GM18498 (cell line): ENCODE measurements at regions not wholly inside any gene's neighbourhood (a gene's known extent, or its start where the extent isn't known, plus 50 kb on each side); places are given as distances from the start of the nearest gene placed in this dataset.

Source experiments
- ATAC-seq: cut with Tn5 transposase; IDR thresholded peaks from one replicate; pipeline ENCODE4 v1.9.1; 2021; ENCODE audit warnings: mild to moderate bottlenecking, moderate library complexity; ENCODE audit not compliant: unreplicated experiment

DNA sequence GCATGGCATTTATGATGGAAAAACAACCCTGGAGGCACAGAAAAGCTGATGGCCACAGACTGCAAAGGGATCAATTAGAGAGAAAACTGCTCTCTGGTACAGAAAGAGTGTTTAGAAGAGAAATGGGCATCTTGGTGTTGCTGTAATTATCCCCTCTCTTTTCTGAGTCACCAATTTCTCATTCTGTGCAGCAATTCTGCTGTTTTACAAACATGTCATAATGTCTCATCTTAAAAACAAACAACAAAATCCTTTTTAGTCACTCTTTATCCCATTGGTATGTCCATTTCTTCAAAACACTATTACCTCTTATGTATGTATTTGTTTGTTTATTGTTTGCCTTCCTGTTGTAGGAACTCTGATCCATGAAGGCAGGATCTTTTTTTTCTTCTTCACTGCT lies 73.9 kb upstream of the HK2 start:
- ATAC-seq, result no peak

DNA sequence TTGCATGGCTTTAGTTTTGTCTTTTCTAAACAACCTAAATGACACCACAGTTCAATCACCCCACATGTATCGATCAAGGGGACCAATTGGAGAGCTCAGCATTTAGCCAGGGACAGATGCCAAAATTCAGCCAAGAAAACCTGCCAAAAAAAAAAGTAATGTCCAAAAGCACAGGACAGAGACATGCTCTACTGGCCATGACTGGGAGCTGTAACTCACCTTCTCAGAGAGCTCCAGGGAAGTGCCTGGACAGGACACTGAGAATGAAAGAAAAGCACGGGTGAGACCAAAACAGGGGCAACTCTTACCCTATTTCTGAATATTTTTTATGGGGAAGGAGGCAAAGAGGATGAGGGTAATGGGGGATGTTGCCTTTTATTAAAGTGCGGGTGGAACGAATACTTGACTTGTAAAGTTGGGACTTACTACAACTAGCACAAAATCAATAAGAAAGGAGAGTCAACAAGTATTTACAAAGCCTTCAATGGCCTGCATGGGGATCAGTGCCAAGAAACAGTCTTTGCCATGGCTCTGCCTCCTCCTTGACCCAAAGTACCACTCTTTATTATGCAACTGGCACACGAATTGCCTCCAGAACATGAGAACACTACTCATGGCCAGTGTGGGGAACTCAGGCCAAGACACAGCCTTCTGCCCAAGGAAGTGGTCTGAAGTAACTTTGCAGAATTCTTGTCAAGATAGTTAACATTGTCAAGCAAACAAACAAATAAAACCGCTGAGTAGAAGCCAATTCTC lies 72.9 kb upstream of the HK2 start:
- no peak for ATAC-seq

DNA sequence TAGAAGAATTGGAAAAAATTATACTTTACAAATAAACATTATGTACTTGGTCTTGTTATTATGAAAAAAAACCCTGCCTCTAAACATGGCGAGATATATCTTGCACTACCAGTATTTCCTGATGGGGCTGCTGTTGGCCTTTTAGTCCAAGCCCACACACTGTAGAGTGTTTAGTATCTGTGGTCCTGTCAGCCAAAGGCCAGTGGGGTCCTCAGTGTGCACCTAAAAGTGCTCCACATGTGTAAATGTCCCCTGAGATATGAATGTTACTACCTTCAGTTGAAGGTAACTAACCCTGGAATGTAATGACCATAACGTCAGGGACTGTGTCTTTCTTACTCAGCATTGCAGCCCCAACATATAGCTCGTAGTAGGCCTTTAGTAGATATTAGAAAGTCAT lies 71.1 kb upstream of the HK2 start:
- no peak for ATAC-seq

DNA sequence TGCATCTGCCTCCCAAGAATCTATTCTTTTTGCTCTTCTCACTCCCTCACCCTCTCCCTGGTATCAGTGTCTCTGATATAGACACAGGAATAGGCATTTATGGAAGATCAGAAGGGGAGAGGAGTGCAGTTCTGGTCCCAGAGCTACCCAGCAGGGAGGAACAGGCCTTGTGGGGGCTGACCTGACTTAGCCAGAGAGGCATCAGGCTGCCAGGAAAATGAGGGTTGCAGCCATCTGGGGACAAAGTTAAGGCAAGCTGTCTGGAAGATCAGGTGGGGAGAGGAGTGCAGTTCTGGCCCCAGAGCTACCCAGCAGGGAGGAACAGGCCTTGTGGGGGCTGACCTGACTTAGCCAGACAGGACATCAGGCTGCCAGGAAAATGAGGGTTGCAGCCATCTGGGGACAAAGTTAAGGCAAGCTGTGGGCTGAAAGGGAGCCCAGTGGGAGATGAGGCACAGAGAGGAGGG lies 69.9 kb upstream of the HK2 start:
- ATAC-seq, result no peak

DNA sequence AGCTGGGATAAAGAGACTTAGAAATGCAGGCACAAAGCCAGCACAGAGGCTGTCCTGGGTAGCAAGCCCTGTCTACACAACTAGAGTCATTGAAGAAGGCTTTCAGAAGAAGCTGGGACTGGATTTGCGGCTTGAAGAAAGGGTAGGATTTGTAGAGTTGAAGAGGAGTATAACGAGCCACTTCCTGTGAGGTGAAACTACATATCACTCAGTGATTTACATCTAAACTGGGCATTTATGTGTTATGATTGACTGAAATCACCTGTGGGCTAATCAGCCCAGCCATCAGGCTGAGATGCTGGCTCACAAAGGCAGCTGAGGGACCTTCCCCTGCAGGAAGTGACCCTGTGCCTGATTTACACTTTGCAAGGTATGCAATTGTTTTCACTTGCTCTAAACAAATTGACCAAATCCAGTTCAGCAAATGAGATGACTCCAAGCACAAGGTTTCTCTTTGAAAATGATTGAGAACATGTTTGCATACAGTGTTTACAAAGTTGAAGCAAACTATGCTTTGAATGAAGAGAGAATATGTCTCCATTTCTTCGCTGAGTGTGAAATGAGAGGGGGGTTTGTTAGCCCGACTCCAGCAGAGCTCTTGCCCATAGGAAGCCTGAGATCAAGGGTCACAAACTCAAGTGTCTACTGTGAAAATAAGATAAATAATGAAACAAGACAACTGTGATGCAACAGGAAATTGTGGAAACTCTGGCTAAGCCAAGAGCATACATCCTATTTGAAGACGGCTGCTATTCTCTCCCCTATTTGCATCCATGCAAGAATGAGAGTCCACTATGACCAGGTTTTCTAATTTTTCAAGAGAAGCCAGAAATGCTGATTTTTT lies 69.3 kb upstream of the HK2 start:
- no peak for ATAC-seq

DNA sequence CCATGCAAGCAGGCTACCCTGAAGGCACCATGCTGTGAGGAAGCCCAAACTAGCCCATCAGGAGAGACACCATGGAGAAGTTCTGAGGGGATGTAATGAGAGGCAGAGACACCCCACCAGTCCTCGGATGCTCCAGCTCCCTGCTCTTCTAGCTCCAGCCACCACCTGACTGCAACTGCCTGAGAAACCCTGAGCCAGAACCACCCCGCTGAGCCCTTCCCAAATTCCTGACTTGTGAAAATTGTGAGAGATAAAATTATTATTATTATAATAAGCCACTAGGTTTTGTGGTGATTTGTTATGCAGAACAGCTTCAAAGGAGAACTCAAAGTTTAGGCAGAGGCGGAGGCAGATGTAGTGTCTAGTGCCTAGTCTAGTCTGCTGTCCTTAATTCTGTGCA lies 67.1 kb upstream of the HK2 start:
- ATAC-seq, result no peak

DNA sequence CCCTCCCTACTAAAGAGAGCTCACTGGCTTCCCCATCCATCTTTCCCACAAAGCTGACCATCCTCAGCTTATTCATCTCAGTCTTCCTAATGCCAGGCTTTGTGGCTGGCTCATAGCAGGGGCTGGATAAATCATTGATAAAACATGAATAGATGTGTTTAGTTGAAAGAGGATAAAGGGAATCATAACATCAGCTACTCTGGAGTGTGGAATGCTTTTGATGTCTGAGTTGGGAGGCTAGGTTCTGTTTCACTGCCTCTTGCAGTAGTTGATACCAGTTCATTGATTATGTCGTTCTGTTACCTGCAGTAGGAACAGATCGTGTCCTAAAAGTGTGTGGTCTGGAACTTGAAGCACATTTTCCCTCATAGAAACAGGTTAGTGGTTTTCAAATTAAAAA lies 66.3 kb upstream of the HK2 start:
- ATAC-seq, result no peak

DNA sequence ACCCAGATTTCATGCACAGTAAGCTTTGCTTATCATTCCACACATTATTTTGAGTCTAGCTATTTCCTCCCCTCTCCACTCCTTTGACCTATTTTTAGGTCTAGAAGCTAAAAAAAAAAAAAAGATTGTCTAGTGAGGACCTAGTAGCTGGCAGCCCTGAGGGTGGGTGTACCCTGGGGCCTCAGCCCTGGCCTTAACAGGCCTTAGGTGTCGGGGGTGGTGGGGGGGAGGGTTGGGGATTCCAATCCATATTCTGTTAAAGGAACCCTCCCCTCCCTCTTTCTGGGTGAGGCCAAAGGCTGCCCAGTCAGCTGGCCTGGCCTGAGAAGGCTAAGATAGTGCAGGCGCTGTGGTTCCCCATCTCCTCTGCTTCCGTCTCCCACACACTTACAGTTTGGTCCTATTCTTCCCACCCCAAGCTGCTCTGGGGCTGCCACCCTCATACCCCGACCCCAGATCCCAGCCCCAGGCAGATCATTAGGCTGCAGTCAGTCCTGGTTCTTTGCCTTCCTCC lies 65.5 kb upstream of the HK2 start:
- ATAC-seq, result no peak

DNA sequence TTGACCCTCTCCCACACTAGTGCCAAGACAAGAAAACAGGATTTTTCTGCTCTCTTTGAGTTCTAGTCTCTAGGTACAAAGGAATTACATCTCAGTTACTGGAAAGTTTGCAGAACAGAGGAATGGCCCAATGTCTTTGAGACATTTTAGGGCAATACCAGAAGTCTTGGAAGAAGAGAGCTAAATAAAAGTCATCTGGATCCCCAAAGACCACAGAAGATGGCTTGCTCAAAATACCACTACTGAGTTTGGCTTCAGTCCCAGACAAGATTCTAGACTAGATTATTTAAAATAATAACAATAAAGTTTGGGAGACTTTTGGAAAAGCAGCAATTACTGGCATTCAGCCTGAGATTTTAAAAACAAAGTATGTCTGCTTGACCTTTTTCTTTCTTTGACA lies 61.9 kb upstream of the HK2 start:
- ATAC-seq, result no peak

DNA sequence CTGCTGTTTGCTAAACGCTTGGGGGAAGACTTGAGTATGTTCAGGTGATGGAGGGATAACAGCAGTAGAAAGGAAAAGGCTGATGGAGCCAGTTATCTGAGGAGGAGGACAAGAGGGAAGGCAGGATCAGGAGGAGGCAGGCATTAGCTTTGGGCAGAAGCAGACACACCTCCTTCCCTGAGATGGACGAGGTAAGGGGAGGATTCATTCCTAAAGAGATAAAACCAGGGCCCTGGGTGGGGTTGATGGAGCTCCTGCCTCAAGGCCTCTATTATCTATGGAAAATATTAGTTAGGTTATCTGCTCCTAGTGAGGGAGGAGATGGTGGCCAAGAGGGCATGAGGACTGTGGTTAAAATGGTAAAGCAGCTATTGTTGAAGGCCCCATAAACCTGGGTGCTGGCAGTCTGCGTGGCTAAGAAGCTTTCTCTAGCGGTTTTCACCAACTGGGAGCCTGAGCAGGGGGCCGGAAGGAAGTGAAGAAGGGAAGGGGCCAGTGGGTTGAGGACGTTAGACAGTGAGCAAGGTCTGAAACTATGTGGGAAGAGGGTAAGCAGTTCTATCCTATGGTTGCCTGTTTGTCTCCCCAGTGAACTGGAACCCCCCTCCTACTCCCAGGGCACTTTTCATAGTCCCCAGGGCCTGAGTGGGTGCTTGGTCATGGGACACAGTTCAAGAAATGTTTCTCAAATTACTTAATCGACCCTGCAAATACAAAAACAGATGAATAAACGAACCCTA lies 56.6 kb upstream of the HK2 start:
- ATAC-seq, result peak; percentile 53

DNA sequence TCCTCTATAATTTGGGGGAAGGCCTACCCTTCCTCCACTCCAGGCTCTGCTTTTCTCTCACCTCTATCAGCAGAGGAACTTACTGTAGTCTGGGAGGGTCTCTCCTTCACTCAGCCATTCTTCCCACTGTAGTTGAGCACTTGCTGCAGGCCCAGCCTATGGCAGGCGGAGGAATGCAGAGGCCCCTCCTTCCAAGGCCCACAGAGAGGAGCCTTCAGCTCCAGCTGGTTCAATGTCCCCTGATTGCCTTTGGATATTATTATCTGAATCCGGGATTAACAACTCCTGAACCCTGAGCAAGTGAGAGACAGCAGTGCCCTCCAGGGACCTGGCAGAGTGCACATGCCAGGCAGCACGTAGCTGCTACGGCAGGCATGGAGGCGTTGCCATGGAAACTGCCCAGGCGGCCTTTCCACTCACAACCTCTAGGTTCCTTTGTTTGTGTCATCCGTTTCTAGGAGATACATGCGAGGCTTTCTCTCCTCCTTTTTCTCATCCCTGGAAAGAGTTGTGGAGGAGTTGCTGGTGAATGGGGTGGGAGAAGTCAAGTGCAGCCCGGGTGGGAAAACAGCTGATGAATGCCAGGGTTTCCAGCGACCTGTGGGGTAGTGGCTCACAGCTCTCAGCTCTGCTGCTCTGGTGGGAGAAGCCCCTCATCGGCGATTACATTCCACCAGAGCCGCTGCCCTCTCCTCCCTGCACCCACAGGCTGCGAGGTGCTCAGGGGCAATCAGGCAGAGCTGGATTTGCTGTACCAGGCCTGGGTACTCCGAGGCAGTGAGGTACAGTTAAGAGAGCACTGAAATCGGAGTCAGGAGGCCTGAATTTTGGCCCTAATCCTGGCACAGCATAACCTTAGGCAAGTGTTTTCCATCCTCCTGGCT lies 55.3 kb upstream of the HK2 start:
- no peak for ATAC-seq

DNA sequence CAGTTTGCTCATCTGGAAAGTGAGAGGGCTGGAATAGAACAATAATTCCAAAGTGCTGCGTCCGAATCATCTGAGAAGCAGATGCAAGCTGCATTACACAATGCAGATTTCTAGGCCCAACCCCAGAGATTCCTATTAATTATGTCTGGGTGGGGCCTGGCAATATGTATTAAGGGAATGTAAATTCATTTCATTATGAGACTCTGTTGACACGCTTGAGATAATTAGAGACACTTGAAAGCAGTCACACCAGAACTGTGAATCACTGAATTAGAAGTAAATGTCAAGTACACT lies 54.7 kb upstream of the HK2 start:
- ATAC-seq, result no peak

DNA sequence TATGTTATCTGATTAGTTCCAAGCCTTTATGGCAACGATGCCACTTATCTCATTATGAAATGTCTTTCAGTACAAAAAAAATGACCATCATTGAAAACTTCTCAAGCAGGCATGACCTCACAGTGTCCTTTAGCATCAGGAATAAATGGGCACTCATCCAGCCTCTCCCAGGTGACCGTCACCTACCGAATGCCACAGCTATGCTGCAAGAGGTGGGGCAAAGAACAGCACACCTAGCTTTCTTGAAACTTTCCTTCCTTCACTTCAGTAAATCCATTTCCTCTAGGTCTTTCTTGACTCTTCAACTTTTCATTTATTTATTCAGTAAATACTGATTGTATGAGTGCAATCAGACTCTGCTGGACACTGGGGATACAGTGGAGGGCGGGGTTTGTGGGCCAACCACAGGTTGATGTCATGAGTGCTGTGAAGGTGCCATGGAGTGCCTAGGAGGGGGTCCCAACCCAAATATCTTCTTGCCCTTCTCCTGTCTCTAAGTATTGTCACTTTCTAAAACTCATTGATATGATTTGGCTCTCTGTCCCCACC lies 54.3 kb upstream of the HK2 start:
- ATAC-seq, result no peak
